ENCODE measurements at regions not wholly inside any gene's neighbourhood (a gene's known extent, or its start where the extent isn't known, plus 50 kb on each side); places are given as distances from the start of the nearest gene placed in this dataset.
"Not testable (repeated sequence)": the region's sequence is repeated elsewhere in the genome, so short reads cannot be mapped to it uniquely, and the experiment has no call there.

DNA sequence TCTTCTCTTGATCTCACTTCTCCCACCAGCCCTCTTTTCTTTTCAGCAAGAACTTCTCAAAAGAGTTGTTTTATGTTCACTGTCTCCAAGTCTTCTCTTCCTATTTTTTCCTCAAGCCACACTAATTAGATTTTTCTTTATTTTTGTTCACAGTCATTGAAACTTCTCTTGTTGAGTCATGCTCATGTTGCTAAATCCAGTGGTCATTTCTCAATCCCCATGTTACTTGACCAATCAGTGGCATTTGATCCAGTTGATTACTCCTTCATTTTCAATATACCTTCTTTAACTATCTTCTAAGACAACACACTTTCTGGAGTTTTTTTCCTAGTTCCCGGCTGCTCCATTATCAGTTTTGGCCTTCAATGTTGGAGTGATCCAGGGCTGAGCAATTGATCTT is 103.1 kb upstream of the LSM6 start:
- DNase-seq = no peak

DNA sequence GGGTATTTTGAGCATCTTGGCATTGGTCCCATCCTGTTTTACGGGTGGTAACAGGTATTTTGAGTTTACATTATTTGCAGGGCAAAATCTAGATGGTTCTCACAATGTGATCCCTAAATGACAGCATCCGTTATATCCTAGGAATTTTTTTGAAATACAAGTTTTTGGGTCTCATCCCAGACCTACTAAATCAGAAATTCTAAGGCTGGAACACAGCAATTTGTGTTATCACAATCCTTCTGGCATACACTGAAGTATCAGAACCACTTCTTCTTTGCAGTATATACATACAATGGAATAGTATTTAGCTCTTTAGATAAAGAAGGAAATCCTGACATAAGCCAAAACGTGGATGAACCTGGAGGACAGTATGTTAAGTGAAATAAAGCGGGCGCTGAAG is 104.1 kb upstream of the LSM6 start:
- DNase-seq = no peak

DNA sequence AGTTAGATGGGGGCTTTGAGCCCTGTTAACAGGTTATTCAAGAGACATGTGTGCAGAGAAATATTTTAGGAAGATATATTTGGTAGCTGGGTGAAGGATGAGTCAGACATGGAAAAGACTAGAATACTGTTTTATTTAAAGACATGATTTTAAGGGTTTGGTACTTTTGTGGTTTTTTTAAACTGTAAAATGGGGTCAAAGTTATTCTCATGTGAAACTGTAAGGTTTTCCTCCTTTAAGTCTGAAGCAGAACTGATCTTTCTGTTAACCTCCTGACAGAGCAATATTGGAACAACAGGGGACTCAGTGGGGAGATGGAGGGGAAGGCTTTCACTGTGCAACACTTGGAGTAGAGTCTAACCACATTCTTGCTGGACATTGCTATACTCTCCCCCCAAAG is 112.4 kb upstream of the LSM6 start:
- DNase-seq = no peak

DNA sequence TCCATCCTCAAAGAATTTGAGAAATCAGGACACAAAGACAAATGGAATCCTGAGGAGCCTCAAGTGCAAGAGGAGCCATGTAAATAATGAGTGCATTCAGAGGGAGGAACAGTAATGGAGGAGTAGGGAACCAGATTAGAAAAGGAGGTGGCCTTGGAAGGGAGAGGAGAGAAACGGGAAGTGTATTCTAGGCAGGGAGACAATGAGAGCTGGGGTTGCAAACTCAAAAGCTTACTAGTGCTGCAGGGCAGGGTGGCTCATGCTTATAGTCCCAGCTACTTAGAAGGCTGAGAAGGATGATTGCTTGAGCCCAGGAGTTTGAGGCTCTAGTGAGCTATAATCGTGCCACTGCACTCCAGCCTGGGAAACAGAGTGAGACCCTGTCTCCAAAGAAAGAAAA is 113.2 kb upstream of the LSM6 start:
- DNase-seq = no peak

- DNase-seq = no peak
These were observed 113.7 kb upstream of the LSM6 start for GRCh38 chr4:146061610-146062334.

DNA sequence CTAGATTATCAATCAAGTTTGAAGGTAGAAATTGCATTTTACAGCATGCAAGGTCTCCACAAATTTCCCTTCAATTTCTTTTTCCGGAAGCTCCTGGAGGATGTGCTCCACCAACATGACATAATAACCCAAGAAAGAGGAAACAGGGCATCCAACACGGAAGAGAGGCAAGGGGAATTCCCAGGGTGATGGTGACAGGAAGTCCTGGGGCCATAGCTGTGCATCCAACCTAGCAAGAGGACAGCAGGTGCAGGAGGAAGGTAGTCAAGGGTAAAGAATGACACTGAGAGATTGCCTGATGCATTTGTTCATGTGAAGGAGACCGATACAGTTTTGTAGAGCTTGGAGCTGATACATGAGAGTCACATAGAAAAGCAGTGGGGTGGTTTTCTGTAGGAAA is 115.7 kb upstream of the LSM6 start:
- DNase-seq = no peak

DNA sequence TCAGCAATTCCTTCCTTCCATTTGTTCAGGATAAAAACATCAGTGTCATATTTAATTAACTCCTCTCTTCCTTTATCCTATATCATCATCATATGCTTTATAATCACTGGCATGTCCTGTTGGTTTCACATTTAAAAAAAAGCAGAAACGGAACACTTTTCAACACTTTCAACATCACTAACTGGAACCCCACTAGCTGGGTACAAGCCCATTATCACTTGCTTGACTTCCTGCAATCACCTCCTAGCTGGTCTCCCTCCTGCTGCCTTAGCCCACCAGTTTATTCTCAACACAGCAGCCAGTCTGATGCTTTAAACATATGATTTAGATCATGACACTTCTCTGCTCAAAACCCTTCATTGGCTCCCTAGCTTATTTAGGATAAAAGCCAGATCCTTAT is 116.4 kb upstream of the LSM6 start:
- no peak for DNase-seq

DNA sequence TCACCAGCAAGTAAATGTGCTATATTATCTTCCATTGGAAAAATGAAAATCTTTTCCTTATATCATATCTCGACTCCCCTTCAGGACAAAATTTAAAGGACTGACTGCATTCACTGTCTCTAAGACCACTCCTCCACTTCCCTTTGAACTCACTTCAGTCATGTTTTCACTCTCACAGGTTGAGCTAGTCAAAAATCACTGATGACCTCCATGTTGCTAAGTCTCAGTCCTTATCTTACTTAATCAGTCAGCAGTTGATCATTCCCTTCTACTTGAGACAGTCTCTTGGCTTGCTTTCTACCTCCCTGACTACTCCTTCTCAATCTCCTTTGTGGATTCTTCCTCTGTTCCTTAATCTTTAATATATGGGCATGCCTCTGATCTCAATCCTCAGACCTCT is 117.0 kb upstream of the LSM6 start:
- no peak for DNase-seq

GRCh38 chr4:146054676-146055075 is 116.1 kb upstream of the ZNF827 start:
- DNase-seq = no peak

- DNase-seq = no peak
These were observed 115.3 kb upstream of the ZNF827 start for GRCh38 chr4:146053891-146054290.

- no peak for DNase-seq
These were observed 113.2 kb upstream of the ZNF827 start for GRCh38 chr4:146051728-146052391.

DNA sequence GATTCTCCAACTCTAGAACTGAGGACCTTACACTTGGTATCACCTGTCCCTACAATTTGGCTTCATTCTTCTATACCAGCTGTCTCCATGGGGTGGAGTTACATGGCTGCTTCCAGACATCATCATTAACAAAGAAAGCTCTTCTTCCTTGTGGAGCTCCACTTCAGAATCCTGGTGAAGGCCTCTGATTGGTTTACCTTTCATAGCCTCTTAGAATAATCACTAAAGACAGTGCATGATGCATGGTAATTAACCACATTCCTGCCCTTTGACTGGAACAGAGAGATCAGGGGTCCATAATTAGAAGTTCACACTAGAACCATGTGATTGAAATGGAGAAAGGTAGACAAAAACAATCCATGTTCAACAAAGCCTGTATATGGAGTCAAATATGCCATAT is 112.6 kb upstream of the ZNF827 start:
- DNase-seq = no peak

DNA sequence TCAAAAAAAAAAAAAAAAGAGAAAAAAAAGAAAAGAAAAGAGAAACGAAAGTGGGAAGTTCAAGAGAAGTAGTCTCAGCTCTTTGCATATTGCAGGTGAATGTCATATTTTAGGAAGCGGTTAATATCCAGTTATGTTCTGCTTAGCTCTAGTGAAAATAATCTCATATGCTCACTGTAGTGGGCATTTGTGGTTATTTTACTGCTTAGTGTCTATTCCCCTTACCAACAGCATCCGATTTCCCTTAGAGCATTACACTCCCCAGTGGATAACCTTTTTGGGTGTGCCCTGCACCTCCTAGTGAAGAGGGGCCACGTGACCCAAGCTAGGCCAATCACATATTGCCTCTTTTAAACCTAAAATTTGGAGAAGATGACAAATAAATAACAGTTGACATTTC is 111.2 kb upstream of the ZNF827 start:
- DNase-seq = no peak

DNA sequence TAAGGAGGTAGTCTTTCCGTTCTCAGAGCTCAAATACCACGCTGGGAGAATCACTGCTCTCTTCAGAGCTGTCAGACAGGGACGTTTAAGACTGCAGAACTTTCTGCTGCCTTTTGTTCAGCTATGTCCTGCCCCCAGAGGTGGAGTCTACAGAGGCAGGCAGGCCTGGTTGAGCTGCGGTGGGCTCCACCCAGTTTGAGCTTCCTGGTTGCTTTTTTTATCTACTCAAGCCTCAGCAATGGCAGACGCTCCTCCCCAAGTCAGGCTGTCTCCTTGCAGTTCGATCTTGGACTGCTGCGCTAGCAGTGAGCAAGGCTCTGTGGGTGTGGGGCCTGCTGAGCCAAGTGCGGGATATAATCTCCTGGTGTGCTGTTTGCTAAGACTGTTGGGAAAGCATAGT is 109.1 kb upstream of the ZNF827 start:
- DNase-seq = not testable (repeated sequence)

DNA sequence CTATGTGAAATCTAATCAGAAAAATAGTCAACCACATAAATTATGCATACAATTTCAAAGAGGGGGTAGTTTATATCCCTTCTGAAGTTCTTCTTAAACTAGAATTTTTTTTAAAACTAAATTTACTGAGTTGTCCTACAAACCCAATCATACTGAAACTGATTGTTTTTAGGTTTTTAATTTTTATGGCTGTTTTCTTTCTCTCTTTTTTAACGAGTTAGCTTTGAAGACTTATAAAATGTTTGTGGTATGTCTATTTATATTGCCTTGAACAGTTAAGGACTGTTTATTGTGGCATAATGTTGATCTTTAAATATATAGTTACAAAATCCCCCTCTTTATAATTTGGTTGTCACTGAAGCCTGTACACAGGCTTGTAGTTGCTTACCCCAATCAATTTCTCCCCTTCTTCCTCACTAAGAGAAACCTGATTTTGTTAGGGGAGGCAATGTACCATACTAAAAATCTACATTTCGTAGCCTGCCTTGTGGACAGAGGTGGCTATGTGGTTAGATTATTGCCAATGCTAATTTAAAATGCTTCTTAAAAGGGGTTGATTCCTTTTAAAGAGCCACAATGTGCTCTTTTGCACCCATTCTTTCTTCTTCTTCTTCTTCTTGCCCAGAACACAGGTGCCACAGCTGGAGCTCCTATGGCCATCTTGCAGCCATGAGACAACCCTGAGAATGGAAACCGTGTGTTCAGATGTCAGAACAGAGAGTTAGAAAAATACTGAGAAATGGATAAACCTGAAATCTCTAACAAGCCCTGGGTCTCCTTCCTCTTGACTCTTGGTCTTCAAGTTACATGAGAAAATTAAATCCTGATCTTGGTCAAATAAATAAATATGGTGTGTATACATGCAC is 102.7 kb upstream of the ZNF827 start:
- DNase-seq = no peak

- DNase-seq = no peak
These were observed 102.0 kb upstream of the ZNF827 start for GRCh38 chr4:146040623-146041022.

- DNase-seq = no peak
These were observed 94.5 kb upstream of the ZNF827 start for GRCh38 chr4:146033149-146033548.

DNA sequence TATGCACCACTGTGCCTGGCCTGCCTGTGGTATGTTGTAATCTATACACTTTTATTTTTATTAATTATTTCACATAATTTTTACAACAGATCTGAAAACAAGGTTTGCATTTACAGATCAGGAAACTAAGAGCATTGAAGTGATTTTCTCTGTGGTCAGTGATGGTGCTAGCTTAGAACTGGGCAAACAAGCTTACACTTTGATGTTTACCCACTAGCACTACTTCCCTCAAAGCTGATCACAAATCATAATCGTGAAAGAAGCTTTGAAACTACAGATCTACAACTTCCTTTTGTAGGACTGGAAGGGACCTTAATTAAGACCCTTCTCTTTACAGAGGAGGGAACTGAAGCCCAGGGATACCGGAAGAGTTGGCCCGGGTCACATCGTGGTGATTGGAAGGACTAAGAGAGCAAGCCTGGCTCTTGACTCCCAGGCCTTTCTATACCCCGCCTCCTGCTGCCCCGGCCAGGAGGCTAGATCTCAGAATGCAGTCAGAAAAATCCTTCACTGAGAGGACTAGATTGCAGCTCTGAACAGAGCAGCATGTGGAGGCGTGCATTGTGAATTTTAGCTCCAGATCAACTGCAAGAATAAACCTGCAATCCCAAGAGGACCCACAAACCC is 93.7 kb upstream of the ZNF827 start:
- no peak for DNase-seq

- DNase-seq = no peak
These were observed 91.5 kb upstream of the ZNF827 start for GRCh38 chr4:146029939-146030710.

- no peak for DNase-seq
These were observed 90.5 kb upstream of the ZNF827 start for GRCh38 chr4:146029147-146029546.

GRCh38 chr4:146027761-146028160 is 89.1 kb upstream of the ZNF827 start:
- DNase-seq = no peak

GRCh38 chr4:146023334-146023967 is 84.8 kb upstream of the ZNF827 start:
- no peak for DNase-seq
